GM12872 (cell line): ENCODE measurements at regions not wholly inside any gene's neighbourhood (a gene's known extent, or its start where the extent isn't known, plus 50 kb on each side); places are given as distances from the start of the nearest gene placed in this dataset.

Experiments used
- TF ChIP-seq, protein P1 (sequence below): IDR thresholded peaks from 3 replicates; pipeline ENCODE4 v1.5.1; 2011; ENCODE audit warnings: low read depth, mild to moderate bottlenecking, low read length, moderate library complexity; ENCODE audit not compliant: insufficient read depth

- TF ChIP-seq, protein P1, sequence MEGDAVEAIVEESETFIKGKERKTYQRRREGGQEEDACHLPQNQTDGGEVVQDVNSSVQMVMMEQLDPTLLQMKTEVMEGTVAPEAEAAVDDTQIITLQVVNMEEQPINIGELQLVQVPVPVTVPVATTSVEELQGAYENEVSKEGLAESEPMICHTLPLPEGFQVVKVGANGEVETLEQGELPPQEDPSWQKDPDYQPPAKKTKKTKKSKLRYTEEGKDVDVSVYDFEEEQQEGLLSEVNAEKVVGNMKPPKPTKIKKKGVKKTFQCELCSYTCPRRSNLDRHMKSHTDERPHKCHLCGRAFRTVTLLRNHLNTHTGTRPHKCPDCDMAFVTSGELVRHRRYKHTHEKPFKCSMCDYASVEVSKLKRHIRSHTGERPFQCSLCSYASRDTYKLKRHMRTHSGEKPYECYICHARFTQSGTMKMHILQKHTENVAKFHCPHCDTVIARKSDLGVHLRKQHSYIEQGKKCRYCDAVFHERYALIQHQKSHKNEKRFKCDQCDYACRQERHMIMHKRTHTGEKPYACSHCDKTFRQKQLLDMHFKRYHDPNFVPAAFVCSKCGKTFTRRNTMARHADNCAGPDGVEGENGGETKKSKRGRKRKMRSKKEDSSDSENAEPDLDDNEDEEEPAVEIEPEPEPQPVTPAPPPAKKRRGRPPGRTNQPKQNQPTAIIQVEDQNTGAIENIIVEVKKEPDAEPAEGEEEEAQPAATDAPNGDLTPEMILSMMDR: no peak
Measured at GRCh38 chr6:16040628-16040974, 88.3 kb upstream of the MYLIP start.

DNA sequence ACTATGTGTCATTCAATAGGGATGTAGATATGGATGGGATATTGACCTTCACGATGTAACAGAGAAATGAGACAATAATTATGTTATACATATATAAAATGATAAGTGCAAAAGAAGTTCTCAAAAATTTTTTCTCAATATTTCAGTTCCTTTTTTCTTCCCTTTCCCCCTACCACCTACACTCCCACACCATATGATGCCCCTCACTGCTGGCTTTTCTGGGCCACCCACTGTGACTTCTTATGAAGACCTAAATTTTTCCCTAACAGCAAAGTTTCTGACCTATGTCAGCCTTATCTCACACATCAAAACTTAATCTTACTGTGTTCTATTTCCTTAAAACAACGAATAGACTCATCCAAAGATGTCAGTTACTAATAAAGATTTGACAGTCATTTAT, 89.9 kb upstream of the MYLIP start:
- TF ChIP-seq, protein P1: no peak

GRCh38 chr6:16035488-16036080, 93.3 kb upstream of the MYLIP start:
- TF ChIP-seq, protein P1: no peak

DNA sequence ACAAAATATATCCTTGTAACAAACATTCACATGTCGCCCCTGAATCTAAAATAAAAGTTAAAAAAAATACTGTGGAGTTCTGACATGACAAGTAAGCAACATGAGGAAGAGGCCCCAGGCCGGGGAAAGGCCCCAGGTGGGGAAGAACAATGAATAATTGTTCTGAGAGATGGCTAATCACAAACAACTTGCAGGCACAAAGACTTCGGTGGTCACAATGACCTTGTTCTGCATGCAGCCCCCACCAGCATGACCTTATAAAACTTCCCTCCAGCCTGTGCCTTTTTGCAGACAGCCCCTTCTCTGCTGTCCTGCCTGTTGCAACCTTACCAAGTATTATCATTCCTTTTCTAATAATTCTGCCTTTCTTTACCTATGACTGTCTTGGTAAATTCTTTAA, 95.7 kb upstream of the MYLIP start:
- TF ChIP-seq, protein P1: no peak

DNA sequence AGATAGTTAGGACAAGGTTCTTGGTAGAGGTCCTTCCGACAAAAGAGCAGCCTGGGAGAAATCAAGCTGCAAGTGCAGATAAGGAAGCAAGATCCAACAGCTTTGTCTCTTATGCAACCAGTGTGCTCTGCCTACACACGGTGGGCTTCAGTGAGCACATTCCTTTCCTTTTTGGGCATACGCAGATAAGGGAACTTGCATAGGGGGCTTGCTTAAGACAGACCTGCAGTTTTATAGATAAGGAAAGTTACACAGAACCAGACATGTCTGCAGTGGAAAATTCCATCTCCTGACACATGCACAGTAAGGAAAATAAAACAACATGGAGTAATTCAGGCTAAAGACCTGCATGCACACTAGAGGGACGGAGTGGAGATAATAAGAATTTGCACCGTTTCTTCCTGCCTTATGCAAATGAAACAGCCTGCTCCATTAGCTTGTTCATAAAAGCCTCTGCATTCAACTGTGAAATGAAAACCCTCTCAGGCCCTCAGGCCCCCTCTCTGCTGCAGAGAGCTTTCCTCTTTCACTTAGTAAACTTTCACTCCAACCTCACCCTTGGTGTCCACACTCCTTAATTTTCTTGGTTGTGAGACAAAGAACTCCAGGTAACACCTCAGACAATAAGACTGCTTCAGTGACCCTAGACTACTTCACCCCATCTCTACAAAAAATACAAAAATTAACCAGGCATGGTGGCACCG, 97.5 kb upstream of the MYLIP start:
- TF ChIP-seq, protein P1: no peak

DNA sequence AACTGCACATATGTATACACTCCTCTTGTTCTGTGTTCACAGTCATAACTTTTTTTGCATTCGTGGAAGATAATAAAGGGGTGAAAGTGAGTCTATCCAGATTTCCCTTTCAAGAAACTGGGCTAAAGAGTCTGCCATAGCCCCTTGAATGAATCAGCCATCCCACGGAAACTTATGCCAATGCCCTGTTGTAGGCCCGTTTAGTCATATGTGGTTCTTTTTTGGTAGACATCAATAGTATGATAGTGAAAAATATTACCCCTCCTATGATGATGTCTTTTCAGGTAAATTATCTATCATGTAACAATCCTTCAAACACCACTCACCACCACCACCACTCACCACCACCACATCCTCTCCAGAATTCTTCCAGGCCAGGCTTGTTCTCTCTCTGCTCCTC, 99.9 kb upstream of the MYLIP start:
- TF ChIP-seq, protein P1: no peak

DNA sequence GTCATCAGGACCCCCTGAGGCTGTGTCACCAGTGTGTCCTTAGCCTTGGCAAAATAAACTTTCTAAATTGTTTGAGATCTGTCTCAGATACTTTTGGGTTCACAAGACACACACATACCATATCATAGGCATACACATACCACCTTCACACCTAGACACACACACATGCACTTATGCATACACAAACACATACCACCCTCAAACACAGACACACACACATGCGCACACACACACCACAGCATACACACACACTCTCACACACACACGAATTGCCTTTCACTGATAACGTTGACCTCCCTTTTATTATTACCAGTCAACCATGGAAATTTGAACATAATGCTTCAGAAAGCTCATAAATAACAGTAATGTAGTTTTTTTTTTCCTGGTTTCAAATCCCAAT, 108.6 kb upstream of the MYLIP start:
- TF ChIP-seq, protein P1: no peak

DNA sequence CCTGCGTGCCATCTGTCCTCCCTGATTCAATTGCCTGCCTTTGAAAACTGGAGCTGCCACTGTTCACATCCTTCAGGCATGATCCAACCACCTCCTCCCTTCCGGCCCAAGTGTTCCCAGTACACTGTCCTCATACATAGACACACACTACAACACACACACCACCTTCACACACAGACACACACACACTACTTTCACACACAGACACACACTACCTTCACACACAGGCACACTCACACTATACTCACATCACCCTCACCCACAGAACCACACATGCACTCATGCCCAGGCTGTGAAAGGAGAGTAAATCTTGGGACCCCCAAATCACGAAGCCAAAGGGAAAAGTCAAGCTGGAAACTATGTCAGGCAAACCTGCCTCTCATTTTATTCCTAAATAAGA, 109.4 kb upstream of the MYLIP start:
- TF ChIP-seq, protein P1: no peak
